ENCODE measurements at regions not wholly inside any gene's neighbourhood (a gene's known extent, or its start where the extent isn't known, plus 50 kb on each side); places are given as distances from the start of the nearest gene placed in this dataset.

DNA sequence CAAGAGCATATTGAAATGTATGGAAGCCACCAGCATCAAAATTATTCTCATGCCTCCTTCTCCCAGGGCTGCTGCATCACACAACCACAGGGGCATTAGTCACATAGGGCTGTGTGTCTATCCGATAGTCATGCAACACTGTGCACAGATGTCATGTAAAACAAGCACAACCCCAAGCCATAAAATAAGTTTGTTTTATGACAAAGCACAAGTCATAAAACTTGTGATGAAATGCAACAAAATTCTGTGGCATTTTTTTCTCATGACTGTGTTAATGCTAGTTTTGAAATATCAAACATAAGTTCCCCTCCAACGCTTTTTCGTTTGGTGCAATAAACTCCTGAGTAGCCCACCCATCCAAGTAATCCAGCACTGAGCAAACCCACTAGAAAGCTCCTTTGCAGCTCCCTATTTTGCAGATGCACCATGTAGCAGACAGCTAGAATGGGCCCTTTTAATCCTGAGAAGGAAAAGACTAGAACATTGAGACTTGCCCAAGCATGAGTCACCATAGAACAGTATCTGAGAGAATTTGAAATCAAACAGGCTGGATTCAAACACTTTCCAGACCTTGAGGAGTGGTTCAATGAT, 93.3 kb upstream of the ZNF366 start:
- ATAC-seq, result peak; percentile 89
- no peaks in the 10 kb centered on the region for H3K27me3 ChIP-seq (ENCODE audit: low read length)
- peak overlapping the region; percentile 85 for H3K4me2 ChIP-seq (ENCODE audit: low read length)
- peak overlapping the region; percentile 55 for H2AFZ ChIP-seq (ENCODE audit: low read length)
- no peaks in the 10 kb centered on the region for H3K36me3 ChIP-seq (ENCODE audit: low read depth, low read length)
- intact Hi-C loops (cut with micrococcal nuclease), result loop anchor here (1.0 kb wide), 1 partner anchor 217 kb away; no protein-coding TSS in a partner anchor
- peak overlapping the region; percentile 58 for H3K4me3 ChIP-seq (ENCODE audit: low read length)
- ChIA-PET CTCF (no interaction called here), POLR2A (ENCODE audit: unreplicated experiment) (no interaction called here)
- H3K9ac ChIP-seq (ENCODE audit: low read length), result peak overlapping the region; percentile 82
- no peaks in the 10 kb centered on the region for H4K20me1 ChIP-seq (ENCODE audit: low read length)
- no peaks in the 10 kb centered on the region for H3K9me2 ChIP-seq (replicated peaks; ENCODE audit: low read length)
- H3K27ac ChIP-seq (ENCODE audit: low read length), result peak overlapping the region; percentile 100
- peak; percentile 96 for DNase-seq
- TF ChIP-seq, protein P1, sequence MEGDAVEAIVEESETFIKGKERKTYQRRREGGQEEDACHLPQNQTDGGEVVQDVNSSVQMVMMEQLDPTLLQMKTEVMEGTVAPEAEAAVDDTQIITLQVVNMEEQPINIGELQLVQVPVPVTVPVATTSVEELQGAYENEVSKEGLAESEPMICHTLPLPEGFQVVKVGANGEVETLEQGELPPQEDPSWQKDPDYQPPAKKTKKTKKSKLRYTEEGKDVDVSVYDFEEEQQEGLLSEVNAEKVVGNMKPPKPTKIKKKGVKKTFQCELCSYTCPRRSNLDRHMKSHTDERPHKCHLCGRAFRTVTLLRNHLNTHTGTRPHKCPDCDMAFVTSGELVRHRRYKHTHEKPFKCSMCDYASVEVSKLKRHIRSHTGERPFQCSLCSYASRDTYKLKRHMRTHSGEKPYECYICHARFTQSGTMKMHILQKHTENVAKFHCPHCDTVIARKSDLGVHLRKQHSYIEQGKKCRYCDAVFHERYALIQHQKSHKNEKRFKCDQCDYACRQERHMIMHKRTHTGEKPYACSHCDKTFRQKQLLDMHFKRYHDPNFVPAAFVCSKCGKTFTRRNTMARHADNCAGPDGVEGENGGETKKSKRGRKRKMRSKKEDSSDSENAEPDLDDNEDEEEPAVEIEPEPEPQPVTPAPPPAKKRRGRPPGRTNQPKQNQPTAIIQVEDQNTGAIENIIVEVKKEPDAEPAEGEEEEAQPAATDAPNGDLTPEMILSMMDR (conservative IDR thresholded peaks at IDR 0.05; ENCODE audit: low read depth, low read length), result no peak
- TF ChIP-seq EZH2phosphoT487 (IDR thresholded peaks at IDR 0.05; ENCODE audit: borderline replicate concordance, low read length) (no peak), EZH2 (IDR thresholded peaks at IDR 0.05; ENCODE audit: low read length, unreplicated experiment) (no peak)
- no TSS peak for BruUV-seq (replicated peaks)
- peaks cover 9% of the 10 kb centered on the region for H3F3A ChIP-seq (ENCODE audit: low read length, unreplicated experiment)
- peaks cover 71% of the 10 kb centered on the region for H3K4me1 ChIP-seq (ENCODE audit: insufficient read depth, low read length)
- no peaks in the 10 kb centered on the region for H3K79me2 ChIP-seq (ENCODE audit: low read length)
- H3K9me3 ChIP-seq (ENCODE audit: low read length), result no peaks in the 10 kb centered on the region

DNA sequence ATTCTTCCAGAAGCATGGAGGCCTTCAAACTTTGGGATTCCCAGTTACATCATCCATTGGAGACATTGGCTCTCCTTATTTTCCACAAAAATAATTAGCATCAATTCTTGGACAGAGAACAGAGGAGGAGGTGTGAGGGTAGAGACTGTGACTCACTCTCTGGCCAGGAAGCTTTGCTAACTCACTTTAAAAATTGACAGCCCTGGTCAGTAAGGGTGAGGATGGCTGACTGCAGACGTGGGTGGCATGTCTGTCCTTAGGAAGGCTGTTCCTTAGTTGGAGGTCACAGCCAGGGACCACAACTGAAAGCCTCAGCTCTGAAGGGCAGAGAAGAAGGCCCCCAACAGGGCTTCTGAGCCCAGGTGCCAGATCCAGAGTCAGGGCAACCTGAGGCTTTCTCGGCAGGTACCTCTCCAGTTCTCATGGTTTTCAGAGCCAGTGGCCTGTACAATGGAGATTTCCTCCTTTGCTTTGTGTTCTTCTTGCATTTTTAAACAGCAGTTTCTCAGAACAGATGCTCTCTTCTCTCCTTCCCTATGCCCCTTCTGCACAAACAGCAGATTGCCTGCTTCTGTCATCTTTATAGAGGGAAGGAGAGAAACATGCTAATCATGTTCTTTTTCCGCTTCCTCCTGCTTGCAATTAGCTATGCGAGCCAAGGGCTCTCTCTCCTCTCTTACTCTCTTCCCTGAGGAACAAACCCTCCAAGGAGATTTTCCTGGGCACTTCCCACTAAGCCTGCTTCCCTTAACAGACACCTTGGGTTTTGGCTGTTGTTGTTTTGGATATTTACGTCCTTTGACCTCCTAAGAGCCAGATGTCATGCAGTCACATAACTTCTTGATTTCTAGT, 92.5 kb upstream of the ZNF366 start:
- DNase-seq, result peak; percentile 53
- peaks cover 71% of the 10 kb centered on the region for H3K4me1 ChIP-seq (ENCODE audit: insufficient read depth, low read length)
- H3F3A ChIP-seq (ENCODE audit: low read length, unreplicated experiment), result peaks cover 9% of the 10 kb centered on the region
- peak overlapping the region; percentile 78 for H3K4me2 ChIP-seq (ENCODE audit: low read length)
- H2AFZ ChIP-seq (ENCODE audit: low read length), result peak overlapping the region; percentile 20; the same call in 1 of the 2 replicates
- ChIA-PET POLR2A (ENCODE audit: unreplicated experiment) (interaction anchor here (0.5 to 0.6 kb wide), 2 partner anchors 218 to 391 kb away, joined by 4 read pairs; no protein-coding TSS in a partner anchor), CTCF (no interaction called here)
- BruUV-seq (replicated peaks), result TSS peak; percentile 94
- peak overlapping the region; percentile 40 for H3K4me3 ChIP-seq (ENCODE audit: low read length)
- H3K9me2 ChIP-seq (replicated peaks; ENCODE audit: low read length), result no peaks in the 10 kb centered on the region
- peak overlapping the region; percentile 100 for H3K27ac ChIP-seq (ENCODE audit: low read length)
- no peaks in the 10 kb centered on the region for H4K20me1 ChIP-seq (ENCODE audit: low read length)
- intact Hi-C loops (cut with micrococcal nuclease), result loop anchor here (1.0 kb wide), 1 partner anchor 218 kb away; no protein-coding TSS in a partner anchor
- ATAC-seq, result peak; percentile 47
- TF ChIP-seq, protein P1 (conservative IDR thresholded peaks at IDR 0.05; ENCODE audit: low read depth, low read length), result no peak
- TF ChIP-seq EZH2 (IDR thresholded peaks at IDR 0.05; ENCODE audit: low read length, unreplicated experiment) (no peak), EZH2phosphoT487 (IDR thresholded peaks at IDR 0.05; ENCODE audit: borderline replicate concordance, low read length) (no peak)
- no peaks in the 10 kb centered on the region for H3K27me3 ChIP-seq (ENCODE audit: low read length)
- no peaks in the 10 kb centered on the region for H3K9me3 ChIP-seq (ENCODE audit: low read length)
- H3K9ac ChIP-seq (ENCODE audit: low read length), result peak overlapping the region; percentile 82
- H3K79me2 ChIP-seq (ENCODE audit: low read length), result no peaks in the 10 kb centered on the region
- H3K36me3 ChIP-seq (ENCODE audit: low read depth, low read length), result no peaks in the 10 kb centered on the region

Data from PC-3 (cell line).